Upper lobe of right lung (tissue), 1 donor: ENCODE measurements at regions not wholly inside any gene's neighbourhood (a gene's known extent, or its start where the extent isn't known, plus 50 kb on each side); places are given as distances from the start of the nearest gene placed in this dataset.

ENCODE experiments used
- ATAC-seq: fragments of 200-7000 bp; cut with Tn5 transposase; one replicate; pipeline ENCODE4 v1.9.1; 2020; ENCODE audit warnings: mild to moderate bottlenecking, moderate library complexity
- DNase-seq: peaks from one replicate; pipeline ENCODE4 v3.0.0-alpha.2; 2020
- H3K27ac ChIP-seq: fragments of 200-600 bp; one replicate; pipeline ENCODE4 v1.8.0; 2022
- H3K27me3 ChIP-seq: fragments of 200-600 bp; one replicate; pipeline ENCODE4 v1.8.0; 2022; ENCODE audit warnings: mild to moderate bottlenecking
- H3K36me3 ChIP-seq: fragments of 200-600 bp; one replicate; pipeline ENCODE4 v1.8.0; 2022
- H3K4me1 ChIP-seq: fragments of 200-600 bp; one replicate; pipeline ENCODE4 v1.8.0; 2022
- H3K4me3 ChIP-seq: fragments of 200-600 bp; one replicate; pipeline ENCODE4 v1.8.0; 2022; ENCODE audit warnings: mild to moderate bottlenecking
- H3K9me3 ChIP-seq: fragments of 200-600 bp; one replicate; pipeline ENCODE4 v1.8.0; 2022
- CTCF ChIP-seq: fragments of 200-600 bp; IDR thresholded peaks from one replicate; pipeline ENCODE4 v1.8.0; 2022; ENCODE audit warnings: antibody characterized with exemption
- intact Hi-C: fragments of 100-400 bp; cut with DNase I; formaldehyde crosslinking; loops from one replicate; pipeline ENCODE4 v1.11.0; 2022
- donor health status: DM: no; HTN: yes; CAD: no; lungs with severe emphysema.

- H3K36me3 ChIP-seq, result no peaks in the 10 kb centered on the region
- intact Hi-C loops, result no loop called here
- no peaks in the 10 kb centered on the region for H3K9me3 ChIP-seq
- no peaks in the 10 kb centered on the region for H3K27me3 ChIP-seq
- no peak for TF ChIP-seq CTCF
- no peak overlapping the region for H3K27ac ChIP-seq
- H3K4me3 ChIP-seq, result no peak overlapping the region
- ATAC-seq (no peak), DNase-seq (no peak)
- no peaks in the 10 kb centered on the region for H3K4me1 ChIP-seq
Measured at GRCh38 chr13:64051278-64051677, 2635.6 kb upstream of the PCDH20 start.

- Histone ChIP-seq H3K9me3 (no peaks in the 10 kb centered on the region), H3K27me3 (no peaks in the 10 kb centered on the region), H3K4me3 (no peak overlapping the region), H3K36me3 (no peaks in the 10 kb centered on the region), H3K4me1 (no peaks in the 10 kb centered on the region), H3K27ac (no peak overlapping the region)
- DNase-seq (no peak), ATAC-seq (no peak)
- intact Hi-C loops, result no loop called here
- no peak for TF ChIP-seq CTCF
Measured at GRCh38 chr13:64041296-64041695, 2625.6 kb upstream of the PCDH20 start.

- Histone ChIP-seq H3K9me3 (no peaks in the 10 kb centered on the region), H3K36me3 (no peaks in the 10 kb centered on the region), H3K4me3 (no peak overlapping the region), H3K27me3 (no peaks in the 10 kb centered on the region), H3K4me1 (no peaks in the 10 kb centered on the region), H3K27ac (no peak overlapping the region)
- no peak for TF ChIP-seq CTCF
- no peak for ATAC-seq
- intact Hi-C loops, result no loop called here
- no peak for DNase-seq
Measured at GRCh38 chr13:64033921-64034320, 2618.3 kb upstream of the PCDH20 start.

GRCh38 chr13:64029343-64030093 is 2613.9 kb upstream of the PCDH20 start:
- Histone ChIP-seq H3K9me3 (no peaks in the 10 kb centered on the region), H3K36me3 (no peaks in the 10 kb centered on the region), H3K4me1 (no peaks in the 10 kb centered on the region), H3K27ac (no peak overlapping the region), H3K27me3 (no peaks in the 10 kb centered on the region), H3K4me3 (no peak overlapping the region)
- intact Hi-C loops, result no loop called here
- no peak for TF ChIP-seq CTCF
- peak; percentile 84 for ATAC-seq
- DNase-seq, result peak; percentile 67

- no peaks in the 10 kb centered on the region for H3K27me3 ChIP-seq
- intact Hi-C loops, result no loop called here
- ATAC-seq, result no peak
Measured at GRCh38 chr13:64028551-64028950, 2612.9 kb upstream of the PCDH20 start.

More at GRCh38 chr13:64028551-64028950, 2612.9 kb upstream of the PCDH20 start:
- DNase-seq, result no peak
- no peak for TF ChIP-seq CTCF
- Histone ChIP-seq H3K27ac (no peak overlapping the region), H3K9me3 (no peaks in the 10 kb centered on the region), H3K4me1 (no peaks in the 10 kb centered on the region), H3K4me3 (no peak overlapping the region), H3K36me3 (no peaks in the 10 kb centered on the region)
